ENCODE measurements at regions not wholly inside any gene's neighbourhood (a gene's known extent, or its start where the extent isn't known, plus 50 kb on each side); places are given as distances from the start of the nearest gene placed in this dataset.

DNA sequence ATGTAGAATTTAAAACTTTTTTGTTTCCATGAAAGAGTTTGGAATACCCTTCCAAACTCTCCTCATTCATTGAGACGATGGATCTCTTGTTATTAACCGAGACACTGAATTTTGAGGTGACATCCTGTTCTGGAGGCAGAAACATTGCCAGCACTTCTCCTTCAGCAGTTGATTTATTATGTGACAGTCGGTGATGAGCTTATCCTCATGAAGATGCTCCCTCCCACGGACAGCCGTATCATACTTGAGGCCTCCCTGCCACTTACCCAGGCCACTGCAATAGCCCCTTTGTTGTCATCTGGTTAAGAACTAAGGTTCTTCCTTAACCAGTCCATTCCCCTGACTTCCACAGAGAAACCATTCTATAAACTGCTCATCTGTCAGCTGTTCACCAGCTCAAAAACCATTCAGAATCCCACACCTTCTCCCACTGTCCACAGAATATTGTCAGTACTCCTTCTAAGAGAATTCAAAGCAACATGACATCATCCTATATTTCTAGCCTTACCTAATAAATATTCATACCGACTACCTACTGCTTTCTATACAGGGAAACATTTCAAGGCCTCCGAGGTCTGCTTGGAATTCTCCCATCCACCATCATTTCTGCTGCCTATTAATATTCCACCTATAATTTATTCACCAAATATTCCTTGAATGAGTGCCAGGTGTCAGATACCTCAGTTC lies 139.0 kb upstream of the TRIB2 start:
- H3K4me3 ChIP-seq, result no peak overlapping the region
- intact Hi-C loops (cut with DNase I), result no loop called here

DNA sequence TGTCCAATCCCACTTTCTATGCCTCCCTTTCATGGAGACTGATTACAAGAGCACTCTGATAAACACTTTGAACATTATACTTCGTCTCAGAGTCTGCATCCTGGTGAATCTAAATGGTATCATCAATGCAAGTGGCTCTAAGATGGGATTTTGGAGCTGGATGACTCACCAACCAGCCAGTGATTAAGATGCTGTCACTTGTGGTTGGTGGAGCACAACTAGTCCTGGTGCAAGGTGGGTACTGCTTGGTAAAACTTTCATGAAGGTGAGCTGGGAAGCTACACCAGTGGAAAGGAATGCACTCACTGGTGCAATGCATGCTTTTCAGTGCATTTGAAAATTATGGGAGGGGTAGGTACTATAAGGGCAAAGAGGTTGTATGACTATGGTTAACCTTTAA lies 137.7 kb upstream of the TRIB2 start:
- DNase-seq, result no peak
- H3K4me1 ChIP-seq (replicated peaks in 1 of 2), result no peaks in the 10 kb centered on the region
- TF ChIP-seq POLR2A (IDR thresholded peaks at IDR 0.05), result no peak
- TF ChIP-seq, protein P1, sequence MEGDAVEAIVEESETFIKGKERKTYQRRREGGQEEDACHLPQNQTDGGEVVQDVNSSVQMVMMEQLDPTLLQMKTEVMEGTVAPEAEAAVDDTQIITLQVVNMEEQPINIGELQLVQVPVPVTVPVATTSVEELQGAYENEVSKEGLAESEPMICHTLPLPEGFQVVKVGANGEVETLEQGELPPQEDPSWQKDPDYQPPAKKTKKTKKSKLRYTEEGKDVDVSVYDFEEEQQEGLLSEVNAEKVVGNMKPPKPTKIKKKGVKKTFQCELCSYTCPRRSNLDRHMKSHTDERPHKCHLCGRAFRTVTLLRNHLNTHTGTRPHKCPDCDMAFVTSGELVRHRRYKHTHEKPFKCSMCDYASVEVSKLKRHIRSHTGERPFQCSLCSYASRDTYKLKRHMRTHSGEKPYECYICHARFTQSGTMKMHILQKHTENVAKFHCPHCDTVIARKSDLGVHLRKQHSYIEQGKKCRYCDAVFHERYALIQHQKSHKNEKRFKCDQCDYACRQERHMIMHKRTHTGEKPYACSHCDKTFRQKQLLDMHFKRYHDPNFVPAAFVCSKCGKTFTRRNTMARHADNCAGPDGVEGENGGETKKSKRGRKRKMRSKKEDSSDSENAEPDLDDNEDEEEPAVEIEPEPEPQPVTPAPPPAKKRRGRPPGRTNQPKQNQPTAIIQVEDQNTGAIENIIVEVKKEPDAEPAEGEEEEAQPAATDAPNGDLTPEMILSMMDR (IDR thresholded peaks at IDR 0.05), result no peak
- no peaks in the 10 kb centered on the region for H3K9me3 ChIP-seq (replicated peaks in 1 of 3)
- H3K4me3 ChIP-seq, result no peak overlapping the region
- H3K36me3 ChIP-seq (replicated peaks in 1 of 2), result no peaks in the 10 kb centered on the region
- WGBS, 4 donors, result 89 to 100% (median 93%) methylated on average over 1 of the region's 1 CpG
- intact Hi-C loops (cut with DNase I), result no loop called here
- no peak overlapping the region for H3K27ac ChIP-seq
- H3K27me3 ChIP-seq, result no peaks in the 10 kb centered on the region

More for the DNA sequence above, 139.0 kb upstream of the TRIB2 start:
- no peaks in the 10 kb centered on the region for H3K27me3 ChIP-seq
- DNase-seq, result no peak
- 70 to 86% (median 73%) methylated on average over 7 of the region's 7 CpGs for WGBS, 4 donors
- H3K4me1 ChIP-seq (replicated peaks in 1 of 2), result no peaks in the 10 kb centered on the region
- H3K36me3 ChIP-seq (replicated peaks in 1 of 2), result no peaks in the 10 kb centered on the region
- H3K9me3 ChIP-seq (replicated peaks in 1 of 3), result no peaks in the 10 kb centered on the region
- no peak for TF ChIP-seq POLR2A (IDR thresholded peaks at IDR 0.05)
- TF ChIP-seq, protein P1 (IDR thresholded peaks at IDR 0.05), result no peak
- H3K27ac ChIP-seq, result no peak overlapping the region

DNA sequence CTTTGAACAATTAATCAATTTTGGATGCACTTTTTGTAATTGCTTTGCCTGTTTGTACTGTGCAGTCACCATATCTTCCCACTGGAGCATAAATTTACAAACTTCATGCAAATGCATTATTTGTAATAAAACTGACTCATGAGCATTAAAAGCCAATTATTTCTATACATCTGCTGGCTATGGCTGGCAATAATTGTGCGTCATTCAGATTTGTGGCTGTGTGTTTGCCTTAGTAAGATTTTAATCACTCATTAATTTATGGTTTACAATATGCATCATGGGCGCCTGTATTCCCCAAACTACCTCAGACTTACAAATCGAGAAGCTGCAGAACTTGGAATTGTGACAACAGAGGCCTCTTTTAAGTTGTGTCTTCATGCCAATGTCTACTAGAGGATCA lies 132.4 kb upstream of the TRIB2 start:
- Histone ChIP-seq H3K9me3 (replicated peaks in 1 of 3) (no peaks in the 10 kb centered on the region), H3K27ac (no peak overlapping the region), H3K27me3 (no peaks in the 10 kb centered on the region), H3K36me3 (replicated peaks in 1 of 2) (no peaks in the 10 kb centered on the region), H3K4me1 (replicated peaks in 1 of 2) (peaks cover 0 to 10% of the 10 kb centered on the region in 2 donors), H3K4me3 (no peak overlapping the region)
- TF ChIP-seq, protein P1 (IDR thresholded peaks at IDR 0.05), result no peak
- intact Hi-C loops (cut with DNase I), result no loop called here
- 89 to 99% (median 96%) methylated on average over 3 of the region's 3 CpGs for WGBS, 4 donors
- DNase-seq, result no peak

DNA sequence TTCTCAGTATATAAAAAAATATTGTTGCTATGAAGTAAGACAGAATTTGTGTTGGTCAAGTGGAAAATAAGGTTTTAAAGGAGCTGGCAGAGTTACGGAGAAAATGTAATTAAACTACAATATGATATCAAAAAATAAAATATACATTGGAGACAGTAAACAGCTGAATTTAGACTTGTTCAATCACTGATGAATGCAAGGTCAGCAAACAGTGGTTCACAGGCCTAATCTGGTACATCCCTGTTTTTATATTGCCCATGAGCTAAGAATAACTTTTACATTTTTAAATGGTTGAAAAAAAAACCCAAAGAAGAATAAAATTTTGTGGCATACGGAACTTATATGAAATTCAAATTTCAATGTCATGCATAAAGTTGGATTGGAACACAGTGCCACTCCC lies 131.0 kb upstream of the TRIB2 start:
- H3K27ac ChIP-seq, result no peak overlapping the region
- intact Hi-C loops (cut with DNase I), result no loop called here
- TF ChIP-seq, protein P1 (IDR thresholded peaks at IDR 0.05), result no peak
- TF ChIP-seq POLR2A (IDR thresholded peaks at IDR 0.05), result no peak
- H3K4me1 ChIP-seq (replicated peaks in 1 of 2), result peaks cover 0 to 10% of the 10 kb centered on the region in 2 donors
- H3K9me3 ChIP-seq (replicated peaks in 1 of 3), result no peaks in the 10 kb centered on the region
- no peak overlapping the region for H3K4me3 ChIP-seq
- H3K27me3 ChIP-seq, result no peaks in the 10 kb centered on the region
- no peak for DNase-seq
- 90 to 99% (median 95%) methylated on average over 2 of the region's 2 CpGs for WGBS, 4 donors
- H3K36me3 ChIP-seq (replicated peaks in 1 of 2), result no peaks in the 10 kb centered on the region
